HL-60 (cell line): ENCODE measurements at regions not wholly inside any gene's neighbourhood (a gene's known extent, or its start where the extent isn't known, plus 50 kb on each side); places are given as distances from the start of the nearest gene placed in this dataset.

Experiments used
- CTCF ChIP-seq: IDR thresholded peaks from one replicate; pipeline ENCODE4 v1.5.1; 2011; ENCODE audit warnings: low read length, control low read depth, inconsistent platforms; ENCODE audit not compliant: insufficient read depth
- REST ChIP-seq: IDR thresholded peaks from 2 replicates; pipeline ENCODE4 v1.6.1; 2012; ENCODE audit warnings: low read depth; ENCODE audit not compliant: insufficient replicate concordance

- TF ChIP-seq CTCF (no peak), REST (no peak)
Observed at GRCh38 chr12:63351370-63351769, 200.4 kb upstream of the AVPR1A start.
